Suprapubic skin (tissue), 4 donors: ENCODE measurements at regions not wholly inside any gene's neighbourhood (a gene's known extent, or its start where the extent isn't known, plus 50 kb on each side); places are given as distances from the start of the nearest gene placed in this dataset.
A peak's percentile ranks its signal among the peaks of the same experiment; 100 is the strongest.

Source experiments
- DNase-seq, 2 donors: peaks; one replicate each; pipeline ENCODE4 v3.0.0-alpha.2; 2019; ENCODE audit warnings: low spot score in 2 of 2
- H3K27ac ChIP-seq: fragments of 200-600 bp; sonication (generic); one replicate; pipeline ENCODE4 v1.5.1; 2019
- H3K27me3 ChIP-seq: fragments of 200-600 bp; sonication (generic); one replicate; pipeline ENCODE4 v1.5.1; 2019
- H3K36me3 ChIP-seq: fragments of 200-600 bp; sonication (generic); one replicate; pipeline ENCODE4 v1.5.1; 2019
- H3K4me1 ChIP-seq: fragments of 200-600 bp; sonication (generic); one replicate; pipeline ENCODE4 v1.5.1; 2019
- H3K4me3 ChIP-seq: fragments of 200-600 bp; sonication (generic); one replicate; pipeline ENCODE4 v1.5.1; 2019; ENCODE audit warnings: mild to moderate bottlenecking
- H3K9me3 ChIP-seq: fragments of 200-600 bp; sonication (generic); one replicate; pipeline ENCODE4 v1.5.1; 2019
- EP300 ChIP-seq: sonication (generic); formaldehyde crosslinking; IDR thresholded peaks from one replicate; pipeline ENCODE4 v1.6.1; 2017; ENCODE audit warnings: antibody characterized with exemption
- POLR2A ChIP-seq, 2 donors: fragments of 450-650 bp; IDR thresholded peaks; one replicate each; pipeline ENCODE4 v1.6.1; 2017; ENCODE audit warnings: antibody characterized with exemption in 2 of 2, mild to moderate bottlenecking in 2 of 2, moderate library complexity in 2 of 2
- POLR2AphosphoS5 ChIP-seq, 3 donors: sonication (generic); formaldehyde crosslinking; IDR thresholded peaks; one replicate each; pipeline ENCODE4 v1.6.1; 2017; ENCODE audit warnings: antibody characterized with exemption in 3 of 3
- WGBS: methylation state at CpG from one replicate; pipeline ENCODE4 v1.1.5; 2018; 5-methylcytosine and 5-hydroxymethylcytosine counted together
- TF ChIP-seq, protein P1 (sequence below), 2 donors: fragments of 200-600 bp in 1 of 2; fragments of 450-650 bp in 1 of 2; sonication (generic) in 1 of 2; IDR thresholded peaks; one replicate each; pipeline ENCODE4 v1.5.1; 2016 to 2019; ENCODE audit warnings: antibody characterized with exemption in 2 of 2, mild to moderate bottlenecking in 1 of 2, moderate library complexity in 1 of 2

DNA sequence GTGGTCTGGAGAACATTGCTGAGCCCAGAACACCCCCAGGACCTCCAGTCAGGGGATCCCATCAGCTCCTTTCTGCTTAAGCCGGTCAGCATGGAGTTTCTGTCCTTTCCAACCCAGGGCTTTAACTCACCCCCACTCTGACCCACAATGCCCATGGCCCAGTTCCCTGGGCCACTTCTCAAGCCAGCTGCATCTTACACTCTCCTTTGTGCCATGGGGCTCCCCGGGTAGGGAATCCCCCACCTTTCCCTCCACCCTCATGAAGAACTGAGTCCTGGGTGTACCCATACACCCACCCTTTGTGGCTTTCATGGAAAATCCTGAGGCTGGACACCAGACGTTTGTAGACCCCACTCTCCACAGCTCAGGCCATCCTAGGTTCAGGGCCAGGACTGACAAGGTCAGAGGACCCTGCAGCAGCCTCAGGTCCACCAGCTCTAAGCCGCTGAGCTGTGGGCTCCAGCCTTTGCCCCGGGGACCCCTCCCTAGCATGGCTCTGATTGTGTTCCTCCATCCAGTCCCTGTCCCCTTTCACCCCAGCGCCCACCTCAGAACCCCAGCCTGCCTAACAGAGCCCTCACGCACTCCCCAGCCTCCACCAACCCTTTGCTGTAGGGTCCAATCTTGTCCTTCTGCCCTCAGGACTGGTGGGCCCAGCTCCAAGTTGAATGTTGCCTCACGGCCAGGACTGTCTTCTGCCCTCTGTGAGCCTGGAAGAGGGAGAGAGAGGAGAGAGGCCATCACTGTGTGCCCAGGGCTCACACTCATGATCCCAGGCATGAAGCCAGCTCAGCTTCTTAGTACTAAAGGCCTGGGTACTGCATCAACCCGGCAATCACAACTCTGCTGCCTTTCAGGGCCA, 394.8 kb downstream of the MATN1 start:
- peaks cover 13% of the 10 kb centered on the region for H3K27me3 ChIP-seq
- no peak overlapping the region for H3K4me3 ChIP-seq
- DNase-seq, result peak in 1 of 2 donors; percentile 18
- no peaks in the 10 kb centered on the region for H3K36me3 ChIP-seq
- TF ChIP-seq, protein P1, sequence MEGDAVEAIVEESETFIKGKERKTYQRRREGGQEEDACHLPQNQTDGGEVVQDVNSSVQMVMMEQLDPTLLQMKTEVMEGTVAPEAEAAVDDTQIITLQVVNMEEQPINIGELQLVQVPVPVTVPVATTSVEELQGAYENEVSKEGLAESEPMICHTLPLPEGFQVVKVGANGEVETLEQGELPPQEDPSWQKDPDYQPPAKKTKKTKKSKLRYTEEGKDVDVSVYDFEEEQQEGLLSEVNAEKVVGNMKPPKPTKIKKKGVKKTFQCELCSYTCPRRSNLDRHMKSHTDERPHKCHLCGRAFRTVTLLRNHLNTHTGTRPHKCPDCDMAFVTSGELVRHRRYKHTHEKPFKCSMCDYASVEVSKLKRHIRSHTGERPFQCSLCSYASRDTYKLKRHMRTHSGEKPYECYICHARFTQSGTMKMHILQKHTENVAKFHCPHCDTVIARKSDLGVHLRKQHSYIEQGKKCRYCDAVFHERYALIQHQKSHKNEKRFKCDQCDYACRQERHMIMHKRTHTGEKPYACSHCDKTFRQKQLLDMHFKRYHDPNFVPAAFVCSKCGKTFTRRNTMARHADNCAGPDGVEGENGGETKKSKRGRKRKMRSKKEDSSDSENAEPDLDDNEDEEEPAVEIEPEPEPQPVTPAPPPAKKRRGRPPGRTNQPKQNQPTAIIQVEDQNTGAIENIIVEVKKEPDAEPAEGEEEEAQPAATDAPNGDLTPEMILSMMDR (IDR thresholded peaks at IDR 0.05), result no peak
- TF ChIP-seq POLR2A (IDR thresholded peaks at IDR 0.05) (no peak), EP300 (no peak), POLR2AphosphoS5 (IDR thresholded peaks at IDR 0.05) (no peak)
- H3K9me3 ChIP-seq, result no peaks in the 10 kb centered on the region
- no peaks in the 10 kb centered on the region for H3K4me1 ChIP-seq
- H3K27ac ChIP-seq, result no peak overlapping the region
- WGBS, result 84% methylated on average over 8 of the region's 9 CpGs

DNA sequence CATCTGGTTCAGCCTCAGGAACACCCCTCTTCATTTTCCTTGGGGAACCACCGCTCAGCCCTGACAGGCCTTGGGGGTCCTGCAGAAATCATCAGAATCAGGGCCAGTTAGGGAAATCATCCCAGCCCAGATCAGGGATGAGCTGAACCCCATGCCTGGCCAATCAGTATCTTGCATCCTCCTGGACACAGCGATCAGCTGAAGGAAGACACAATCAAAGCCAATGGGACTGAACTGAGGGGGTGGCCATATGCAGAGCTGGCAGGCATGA, 395.4 kb downstream of the MATN1 start:
- TF ChIP-seq, protein P1 (IDR thresholded peaks at IDR 0.05), result no peak
- TF ChIP-seq POLR2AphosphoS5 (IDR thresholded peaks at IDR 0.05) (no peak), POLR2A (IDR thresholded peaks at IDR 0.05) (no peak), EP300 (no peak)
- Histone ChIP-seq H3K27ac (no peak overlapping the region), H3K4me1 (no peaks in the 10 kb centered on the region), H3K36me3 (no peaks in the 10 kb centered on the region), H3K27me3 (peaks cover 13% of the 10 kb centered on the region), H3K9me3 (no peaks in the 10 kb centered on the region), H3K4me3 (no peak overlapping the region)
- DNase-seq, result peak in 1 of 2 donors; percentile 61
- WGBS, result 100% methylated on average over 2 of the region's 2 CpGs

DNA sequence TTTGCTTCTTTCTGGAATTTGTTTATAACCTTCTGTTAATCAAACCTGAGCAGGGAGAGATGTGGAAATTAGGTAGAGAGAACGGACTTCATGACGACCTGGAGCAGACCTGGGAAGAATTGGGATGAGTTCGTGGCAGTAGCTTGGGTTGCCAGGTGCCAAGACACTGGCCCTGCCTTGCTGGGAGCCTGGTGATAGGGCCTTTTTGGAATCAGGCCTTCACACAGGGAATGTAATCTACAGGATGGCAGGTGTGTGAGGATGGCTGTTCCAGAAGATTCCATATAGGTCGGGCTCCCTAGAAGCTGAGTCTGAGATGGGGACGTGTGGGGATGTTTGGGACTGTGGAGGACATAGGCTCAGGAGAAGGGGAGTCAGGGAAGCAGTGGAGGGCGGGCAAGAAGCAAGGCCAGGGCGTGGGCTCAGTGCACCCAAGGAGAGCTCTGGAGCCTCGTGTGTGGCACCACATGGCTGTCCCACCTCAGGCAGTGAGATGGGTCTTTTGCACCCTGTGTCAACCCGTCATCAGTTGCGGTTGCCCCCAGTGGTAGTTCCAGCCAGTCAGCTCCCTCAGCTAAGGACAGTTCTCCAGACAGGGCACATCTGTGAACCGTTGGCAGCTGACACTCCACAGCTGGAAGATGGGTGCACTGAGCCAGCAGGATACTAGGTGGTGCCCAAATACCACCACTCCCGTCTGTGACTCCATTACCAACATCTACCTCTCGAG, 395.9 kb downstream of the MATN1 start:
- Histone ChIP-seq H3K4me3 (no peak overlapping the region), H3K36me3 (no peaks in the 10 kb centered on the region), H3K27ac (no peak overlapping the region), H3K9me3 (no peaks in the 10 kb centered on the region), H3K27me3 (peaks cover 16% of the 10 kb centered on the region), H3K4me1 (no peaks in the 10 kb centered on the region)
- peak in 1 of 2 donors; percentile 38 for DNase-seq
- TF ChIP-seq POLR2AphosphoS5 (IDR thresholded peaks at IDR 0.05) (no peak), POLR2A (IDR thresholded peaks at IDR 0.05) (no peak), EP300 (no peak)
- TF ChIP-seq, protein P1 (IDR thresholded peaks at IDR 0.05), result no peak
- 83% methylated on average over 11 of the region's 13 CpGs for WGBS

DNA sequence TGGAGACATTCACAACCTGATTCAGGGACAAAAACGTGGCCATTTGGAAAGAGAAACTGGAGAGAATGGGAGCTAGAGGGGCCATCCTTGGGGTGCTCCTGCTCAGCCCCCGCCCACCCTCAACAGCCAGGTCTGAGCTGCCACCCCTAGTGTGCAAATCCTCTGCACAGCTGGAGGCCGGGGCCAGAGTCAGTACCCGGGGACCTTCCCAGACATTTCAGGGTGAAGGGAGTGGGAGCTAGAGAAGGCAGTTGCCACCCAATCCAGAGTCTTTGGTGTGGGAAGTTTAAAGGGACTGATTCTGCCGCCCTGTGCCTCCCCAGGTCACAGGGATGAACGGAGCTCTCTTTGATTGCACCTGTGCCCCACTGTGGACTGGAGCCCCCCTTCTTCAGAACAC, 397.4 kb downstream of the MATN1 start:
- peak in 1 of 2 donors; percentile 31 for DNase-seq
- TF ChIP-seq, protein P1 (IDR thresholded peaks at IDR 0.05), result no peak
- TF ChIP-seq EP300 (no peak), POLR2AphosphoS5 (IDR thresholded peaks at IDR 0.05) (no peak), POLR2A (IDR thresholded peaks at IDR 0.05) (no peak)
- WGBS, result 75% methylated on average over 5 of the region's 6 CpGs

More for the DNA sequence above, 397.4 kb downstream of the MATN1 start:
- no peak overlapping the region for H3K4me3 ChIP-seq
- H3K27ac ChIP-seq, result no peak overlapping the region
- no peaks in the 10 kb centered on the region for H3K4me1 ChIP-seq
- peaks cover 16% of the 10 kb centered on the region for H3K27me3 ChIP-seq
- no peaks in the 10 kb centered on the region for H3K36me3 ChIP-seq
- H3K9me3 ChIP-seq, result no peaks in the 10 kb centered on the region
